LNCaP clone FGC (cell line): ENCODE measurements at regions not wholly inside any gene's neighbourhood (a gene's known extent, or its start where the extent isn't known, plus 50 kb on each side); places are given as distances from the start of the nearest gene placed in this dataset.

Experiments used
- DNase-seq: peaks from one replicate; pipeline ENCODE4 v3.0.0-alpha.2; 2011; ENCODE audit warnings: low read depth
- H3K4me3 ChIP-seq: 2 replicates; pipeline ENCODE4 v1.5.1; 2011; ENCODE audit warnings: mild to moderate bottlenecking, low read depth, low read length, control low read depth
- CTCF ChIP-seq: IDR thresholded peaks from 2 replicates; pipeline ENCODE4 v1.5.1; 2012; ENCODE audit warnings: mild to moderate bottlenecking; ENCODE audit not compliant: control insufficient read depth, insufficient read depth; ENCODE audit errors: extremely low read depth

DNA sequence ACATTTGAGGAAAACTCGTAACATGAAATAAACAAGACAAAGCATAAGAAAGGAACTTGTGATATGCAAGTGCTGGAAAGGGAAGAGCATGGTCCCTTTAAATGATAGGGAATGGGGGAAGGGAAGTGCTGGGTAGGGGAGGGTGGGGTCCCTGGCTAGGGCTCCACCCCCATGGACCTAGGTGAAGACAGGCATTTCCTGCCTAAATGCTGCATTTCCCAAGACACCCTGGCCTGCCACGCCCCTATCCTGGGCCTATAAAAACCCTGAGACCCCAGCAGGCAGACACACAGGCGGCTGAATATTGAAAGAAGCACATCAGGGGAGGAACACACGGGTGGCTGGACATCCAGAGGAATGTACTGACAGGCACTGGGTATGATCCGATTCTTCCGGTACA lies 499.9 kb downstream of the ZEB2 start:
- DNase-seq: no peak
- TF ChIP-seq CTCF: no peak
- H3K4me3 ChIP-seq: no peak overlapping the region

DNA sequence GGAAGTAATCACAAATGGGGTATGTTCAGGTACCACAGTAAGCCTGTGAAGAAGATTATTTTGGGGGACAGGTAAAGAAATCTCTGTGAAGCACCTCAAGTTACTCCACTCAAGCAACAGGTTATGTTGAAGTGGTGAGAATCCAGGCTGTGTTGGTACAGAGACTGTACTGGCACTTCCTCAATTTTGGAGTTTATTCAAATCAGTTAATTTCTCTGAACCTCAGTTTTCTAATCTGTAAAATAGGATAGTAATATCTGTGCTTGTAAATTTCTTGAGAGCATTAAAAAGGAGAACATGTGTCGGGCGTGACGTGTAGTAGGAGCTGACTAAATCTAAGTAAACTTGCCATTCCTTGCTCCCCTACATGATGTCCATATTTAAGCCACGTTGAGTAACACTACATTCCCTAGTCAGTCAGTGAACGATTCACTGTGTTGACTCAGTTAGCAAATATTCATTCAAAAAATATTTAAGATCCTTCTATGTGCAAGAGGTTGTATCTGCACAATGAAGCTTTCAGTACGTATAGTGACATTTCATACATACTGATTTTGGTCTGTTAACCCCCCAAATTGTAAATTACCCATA lies 504.2 kb downstream of the ZEB2 start:
- no peak for DNase-seq
- TF ChIP-seq CTCF: no peak
- H3K4me3 ChIP-seq: no peak overlapping the region

GRCh38 chr2:144015036-144015435 lies 504.9 kb downstream of the ZEB2 start:
- H3K4me3 ChIP-seq: no peak overlapping the region
- TF ChIP-seq CTCF: no peak
- no peak for DNase-seq

- no peak for TF ChIP-seq CTCF
- no peak overlapping the region for H3K4me3 ChIP-seq
- no peak for DNase-seq
Measured at GRCh38 chr2:144014103-144014502, 505.8 kb downstream of the ZEB2 start.

DNA sequence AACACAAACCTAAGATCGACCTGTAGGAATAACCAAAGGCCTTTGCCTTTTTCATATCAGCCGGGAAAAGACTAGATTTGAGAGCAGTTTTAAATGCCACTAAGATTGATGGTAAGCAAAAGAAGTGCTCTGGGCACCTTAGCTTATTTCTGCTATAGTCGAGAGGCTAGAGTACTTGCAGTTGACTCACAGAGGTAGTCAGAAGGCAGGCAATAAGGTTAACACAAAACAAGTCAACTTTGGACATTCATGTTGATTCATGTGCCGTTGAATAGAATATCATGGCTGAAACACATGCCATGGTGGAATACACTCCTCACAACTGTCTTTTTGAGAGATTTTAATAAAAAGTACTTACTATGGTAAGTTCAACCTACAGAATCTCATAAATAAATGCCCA lies 507.6 kb downstream of the ZEB2 start:
- no peak overlapping the region for H3K4me3 ChIP-seq
- DNase-seq: no peak
- TF ChIP-seq CTCF: no peak

DNA sequence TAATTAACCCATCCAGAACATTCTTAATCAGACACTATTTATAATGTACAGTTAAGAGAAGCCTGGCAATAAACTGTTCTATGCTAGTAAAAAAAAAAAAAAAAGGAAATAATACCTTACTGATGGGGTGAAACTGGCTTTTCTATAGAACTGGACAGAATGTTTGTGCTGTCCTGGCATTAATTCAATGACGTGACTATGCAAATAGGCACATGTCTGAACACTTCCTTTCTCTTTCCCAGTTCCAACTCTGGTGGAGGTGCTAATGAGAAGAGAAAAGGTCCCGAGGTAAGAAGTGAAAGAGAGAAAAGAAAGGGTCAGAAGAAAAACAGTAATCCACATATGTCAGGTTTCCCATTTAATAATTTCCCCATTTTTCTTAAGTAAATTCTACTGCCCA lies 508.4 kb downstream of the ZEB2 start:
- no peak for TF ChIP-seq CTCF
- no peak overlapping the region for H3K4me3 ChIP-seq
- no peak for DNase-seq

GRCh38 chr2:144011098-144011497 lies 508.8 kb downstream of the ZEB2 start:
- DNase-seq: no peak
- no peak for TF ChIP-seq CTCF

More at GRCh38 chr2:144011098-144011497, 508.8 kb downstream of the ZEB2 start:
- no peak overlapping the region for H3K4me3 ChIP-seq
